ENCODE measurements at regions not wholly inside any gene's neighbourhood (a gene's known extent, or its start where the extent isn't known, plus 50 kb on each side); places are given as distances from the start of the nearest gene placed in this dataset.

DNA sequence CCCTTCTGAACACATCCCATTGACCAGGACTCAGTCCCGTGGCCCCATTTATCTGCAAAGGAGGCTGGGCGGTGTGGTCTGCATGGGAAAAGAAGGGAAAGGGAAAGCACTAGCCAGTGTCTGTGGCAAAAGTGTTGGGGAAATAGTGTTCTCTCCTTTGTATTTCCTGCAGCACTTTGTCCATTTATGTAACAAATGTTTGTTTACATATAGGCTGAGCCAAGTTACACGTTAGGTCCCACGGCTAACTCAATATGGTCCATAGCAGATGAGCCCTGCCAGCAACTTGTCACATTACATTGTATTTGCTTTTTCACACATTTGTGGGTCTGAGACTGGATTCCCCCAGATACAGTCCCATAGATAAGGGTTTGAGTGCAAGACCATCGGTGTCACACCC is 260.5 kb downstream of the MSX2 start:
- TF ChIP-seq, protein P1, sequence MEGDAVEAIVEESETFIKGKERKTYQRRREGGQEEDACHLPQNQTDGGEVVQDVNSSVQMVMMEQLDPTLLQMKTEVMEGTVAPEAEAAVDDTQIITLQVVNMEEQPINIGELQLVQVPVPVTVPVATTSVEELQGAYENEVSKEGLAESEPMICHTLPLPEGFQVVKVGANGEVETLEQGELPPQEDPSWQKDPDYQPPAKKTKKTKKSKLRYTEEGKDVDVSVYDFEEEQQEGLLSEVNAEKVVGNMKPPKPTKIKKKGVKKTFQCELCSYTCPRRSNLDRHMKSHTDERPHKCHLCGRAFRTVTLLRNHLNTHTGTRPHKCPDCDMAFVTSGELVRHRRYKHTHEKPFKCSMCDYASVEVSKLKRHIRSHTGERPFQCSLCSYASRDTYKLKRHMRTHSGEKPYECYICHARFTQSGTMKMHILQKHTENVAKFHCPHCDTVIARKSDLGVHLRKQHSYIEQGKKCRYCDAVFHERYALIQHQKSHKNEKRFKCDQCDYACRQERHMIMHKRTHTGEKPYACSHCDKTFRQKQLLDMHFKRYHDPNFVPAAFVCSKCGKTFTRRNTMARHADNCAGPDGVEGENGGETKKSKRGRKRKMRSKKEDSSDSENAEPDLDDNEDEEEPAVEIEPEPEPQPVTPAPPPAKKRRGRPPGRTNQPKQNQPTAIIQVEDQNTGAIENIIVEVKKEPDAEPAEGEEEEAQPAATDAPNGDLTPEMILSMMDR (conservative IDR thresholded peaks at IDR 0.05): no peak
- Mint-ChIP-seq H3K4me1 (peaks cover 13% of the 10 kb centered on the region), H3K36me3 (ENCODE audit: low read depth) (no peaks in the 10 kb centered on the region), H3K9me3 (no peaks in the 10 kb centered on the region), H3K4me3 (no peak overlapping the region), H3K27me3 (ENCODE audit: low read depth) (no peaks in the 10 kb centered on the region), H3K27ac (ENCODE audit: unreplicated experiment) (no peak overlapping the region)
- no peak for DNase-seq (ENCODE audit: low read depth, low spot score)

DNA sequence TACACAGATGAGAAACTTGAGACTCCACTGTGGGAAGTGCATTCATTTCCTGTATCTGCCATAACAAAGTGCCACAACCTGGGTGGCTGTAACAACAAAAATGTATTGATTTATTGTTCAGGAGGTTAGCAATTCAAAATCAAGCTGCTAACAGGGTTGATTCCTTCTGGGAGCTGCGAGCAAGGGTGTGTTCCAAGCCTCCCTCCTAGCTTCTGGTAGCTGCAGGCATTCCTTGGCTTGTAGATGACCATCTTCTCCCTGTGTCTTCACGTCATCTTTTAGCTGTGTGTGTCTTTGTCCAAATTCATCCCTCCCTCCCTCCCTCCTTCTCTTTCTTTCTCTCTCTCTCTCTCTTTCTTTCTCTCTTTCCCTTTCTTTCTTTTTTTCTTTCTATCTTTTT is 258.1 kb downstream of the MSX2 start:
- peaks cover 2% of the 10 kb centered on the region for H3K36me3 Mint-ChIP-seq (ENCODE audit: low read depth)
- TF ChIP-seq, protein P1 (conservative IDR thresholded peaks at IDR 0.05): no peak
- H3K27me3 Mint-ChIP-seq (ENCODE audit: low read depth): no peaks in the 10 kb centered on the region
- H3K4me1 Mint-ChIP-seq: peaks cover 13% of the 10 kb centered on the region
- no peaks in the 10 kb centered on the region for H3K9me3 Mint-ChIP-seq
- DNase-seq (ENCODE audit: low read depth, low spot score): no peak
- no peak overlapping the region for H3K27ac Mint-ChIP-seq (ENCODE audit: unreplicated experiment)
- no peak overlapping the region for H3K4me3 Mint-ChIP-seq

DNA sequence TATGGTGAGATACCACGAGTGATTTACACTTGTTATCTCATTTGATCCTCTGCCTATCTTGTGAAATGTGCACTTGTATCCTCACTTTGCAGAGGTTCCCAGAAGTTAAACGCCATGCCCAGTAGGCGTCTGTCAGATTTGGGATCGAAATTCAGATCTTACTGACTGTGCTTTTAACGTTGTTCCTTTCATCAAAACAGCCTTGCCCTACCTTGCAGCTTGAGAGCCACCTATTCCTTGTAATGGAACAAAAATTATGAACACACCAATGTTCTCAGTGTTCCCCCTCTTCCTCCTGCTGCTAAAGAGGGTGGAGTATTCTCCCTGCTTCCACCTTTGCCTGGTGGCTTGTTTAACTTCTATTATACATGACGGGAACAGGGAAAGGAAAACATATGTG is 257.0 kb downstream of the MSX2 start:
- Mint-ChIP-seq H3K27ac (ENCODE audit: unreplicated experiment) (no peak overlapping the region), H3K27me3 (ENCODE audit: low read depth) (no peaks in the 10 kb centered on the region), H3K9me3 (no peaks in the 10 kb centered on the region), H3K4me1 (peaks cover 13% of the 10 kb centered on the region), H3K36me3 (ENCODE audit: low read depth) (peaks cover 2% of the 10 kb centered on the region), H3K4me3 (no peak overlapping the region)
- TF ChIP-seq, protein P1 (conservative IDR thresholded peaks at IDR 0.05): no peak
- DNase-seq (ENCODE audit: low read depth, low spot score): no peak

DNA sequence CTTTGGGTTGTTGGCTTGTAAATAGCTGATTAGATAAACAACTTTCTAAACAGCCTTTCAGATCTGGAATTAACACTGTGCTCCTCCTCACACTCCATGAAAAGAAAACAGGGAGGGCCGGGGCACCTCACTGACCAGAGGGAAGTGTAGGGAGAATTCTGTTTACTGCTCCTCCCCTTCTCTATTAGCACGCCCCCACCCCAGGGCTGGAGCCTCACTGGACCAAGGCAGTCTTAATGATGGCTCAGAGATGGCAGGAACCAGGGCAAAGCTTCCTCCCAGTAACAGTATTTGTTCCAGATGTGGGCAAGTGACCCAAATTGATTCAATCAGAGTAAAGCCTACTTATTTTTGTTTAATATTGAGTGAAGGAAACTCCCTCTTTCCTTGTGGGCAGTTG is 256.6 kb downstream of the MSX2 start:
- TF ChIP-seq, protein P1 (conservative IDR thresholded peaks at IDR 0.05): no peak
- no peaks in the 10 kb centered on the region for H3K27me3 Mint-ChIP-seq (ENCODE audit: low read depth)
- DNase-seq (ENCODE audit: low read depth, low spot score): no peak
- H3K4me1 Mint-ChIP-seq: peaks cover 13% of the 10 kb centered on the region
- no peaks in the 10 kb centered on the region for H3K9me3 Mint-ChIP-seq
- H3K27ac Mint-ChIP-seq (ENCODE audit: unreplicated experiment): no peak overlapping the region
- peaks cover 2% of the 10 kb centered on the region for H3K36me3 Mint-ChIP-seq (ENCODE audit: low read depth)
- H3K4me3 Mint-ChIP-seq: no peak overlapping the region

DNA sequence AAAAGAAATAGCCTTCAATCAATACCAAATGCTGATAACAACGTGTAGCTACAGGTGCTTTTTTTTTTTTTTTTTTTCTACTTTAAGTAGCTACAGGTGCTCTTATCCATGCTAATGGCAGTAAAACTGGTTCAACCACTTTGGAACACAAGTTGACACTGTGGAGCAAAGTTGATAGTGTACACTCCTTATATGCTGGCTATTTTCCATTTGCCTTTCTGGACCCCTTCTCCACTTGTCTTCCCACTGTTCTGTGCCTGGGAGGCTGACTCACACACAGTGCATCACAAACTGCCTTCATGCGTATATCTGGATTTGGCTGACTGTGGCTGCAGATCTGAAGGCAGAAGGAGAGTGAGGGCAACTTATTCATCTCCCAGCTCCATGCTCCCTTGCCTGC is 247.9 kb downstream of the MSX2 start:
- H3K27ac Mint-ChIP-seq (ENCODE audit: unreplicated experiment): no peak overlapping the region

More for the DNA sequence above, 247.9 kb downstream of the MSX2 start:
- H3K4me3 Mint-ChIP-seq: no peak overlapping the region
- no peaks in the 10 kb centered on the region for H3K36me3 Mint-ChIP-seq (ENCODE audit: low read depth)
- peaks cover 4% of the 10 kb centered on the region for H3K9me3 Mint-ChIP-seq
- H3K27me3 Mint-ChIP-seq (ENCODE audit: low read depth): peaks cover 4% of the 10 kb centered on the region
- no peak for DNase-seq (ENCODE audit: low read depth, low spot score)
- TF ChIP-seq, protein P1 (conservative IDR thresholded peaks at IDR 0.05): no peak
- no peaks in the 10 kb centered on the region for H3K4me1 Mint-ChIP-seq

Measured in neural crest cell (in vitro differentiated cells).